HepG2 (cell line): ENCODE measurements at regions not wholly inside any gene's neighbourhood (a gene's known extent, or its start where the extent isn't known, plus 50 kb on each side); places are given as distances from the start of the nearest gene placed in this dataset.
A peak's percentile ranks its signal among the peaks of the same experiment; 100 is the strongest.

ENCODE experiments used
- ATAC-seq: fragments of 200-7000 bp; cut with Tn5 transposase; 3 replicates; pipeline ENCODE4 v1.9.1; 2020; ENCODE audit warnings: mild to moderate bottlenecking, moderate library complexity
- BruUV-seq: library from RNA; stranded (reverse); fragments of 400-500 nt; replicated peaks from 2 replicates; lab custom pipeline; 2021; lab: Mats Ljungman, UMichigan
- CTCF ChIA-PET: fragments of 300-600 bp; formaldehyde crosslinking; extraction: SDS; loops from one replicate; lab custom pipeline; 2021; ENCODE audit warnings: low total read pairs, inconsistent platforms, low intra/inter-chr PET ratio; lab: Yijun Ruan, JAX
- POLR2A ChIA-PET: fragments of 350-600 bp; sonication (Branson Sonifier 250); formaldehyde crosslinking; loops from one replicate; lab custom pipeline; 2020; ENCODE audit warnings: antibody characterized with exemption, inconsistent platforms; lab: Yijun Ruan, JAX
- DNase-seq: peaks from one replicate; pipeline ENCODE4 v3.0.0-alpha.2; 2015; ENCODE audit warnings: low spot score
- FAIRE-seq: peaks from 3 replicates; lab custom pipeline; 2011; peaks lifted over from hg19 to GRCh38; lab: Jason Lieb, UNC
- H2AFZ ChIP-seq: one replicate; pipeline ENCODE4 v1.6.1; 2011; ENCODE audit warnings: low read length, inconsistent platforms
- H3K27ac ChIP-seq: fragments of 300-600 bp; 3 replicates; pipeline ENCODE4 v1.8.0; 2011; ENCODE audit warnings: mixed run types, mild to moderate bottlenecking, mixed read lengths, low read length, inconsistent platforms; ENCODE audit not compliant: insufficient read depth; ENCODE audit errors: extremely low read length
- H3K27me3 ChIP-seq, 2 experiments: fragments of 200-600 bp in 1 of 2; 2 replicates in 1 of 2; 3 replicates in 1 of 2; pipeline versions ENCODE4 v1.6.0 to v1.8.0; 2011; ENCODE audit warnings: low read length in 2 of 2, mild to moderate bottlenecking in 2 of 2, moderate library complexity in 2 of 2, inconsistent platforms in 1 of 2; ENCODE audit not compliant: insufficient read depth in 2 of 2, control insufficient read depth in 1 of 2
- H3K36me3 ChIP-seq, 2 experiments: fragments of 200-600 bp in 1 of 2; replicated peaks in 1 of 2; 2 replicates in 1 of 2; 3 replicates in 1 of 2; pipeline versions ENCODE4 v1.5.1 to v1.8.0; 2011; ENCODE audit warnings: low read length in 2 of 2, inconsistent platforms in 1 of 2; ENCODE audit not compliant: insufficient read depth in 2 of 2, control insufficient read depth in 1 of 2
- H3K4me1 ChIP-seq: 2 replicates; pipeline ENCODE4 v1.5.1; 2012; ENCODE audit warnings: low read length, inconsistent platforms; ENCODE audit not compliant: insufficient read depth
- H3K4me2 ChIP-seq: 2 replicates; pipeline ENCODE4 v1.6.0; 2011; ENCODE audit warnings: low read depth, low read length, inconsistent platforms
- H3K4me3 ChIP-seq, 3 experiments: fragments of 200-600 bp in 1 of 3; sonication (generic), shearing (Covaris generic) in 1 of 3; replicated peaks in 1 of 3; 2 replicates each; pipeline ENCODE4 v1.5.1; 2011 to 2016; ENCODE audit warnings: low read length in 3 of 3, inconsistent platforms in 2 of 3, low read depth in 2 of 3, mild to moderate bottlenecking in 2 of 3, control low read depth in 1 of 3, mixed read lengths in 1 of 3; ENCODE audit not compliant: insufficient read depth in 1 of 3
- H3K79me2 ChIP-seq: one replicate; pipeline ENCODE4 v1.6.1; 2011; ENCODE audit warnings: low read length, inconsistent platforms; ENCODE audit not compliant: insufficient read depth
- H3K9ac ChIP-seq: 2 replicates; pipeline ENCODE4 v1.6.0; 2011; ENCODE audit warnings: mild to moderate bottlenecking, low read depth, low read length, inconsistent platforms; ENCODE audit not compliant: insufficient read depth
- H3K9me3 ChIP-seq: 2 replicates; pipeline ENCODE4 v1.5.1; 2012; ENCODE audit warnings: mild to moderate bottlenecking, low read length
- H4K20me1 ChIP-seq: 2 replicates; pipeline ENCODE4 v1.6.0; 2011; ENCODE audit warnings: inconsistent platforms, mild to moderate bottlenecking, low read length, moderate library complexity; ENCODE audit not compliant: insufficient read depth
- ARNT2 ChIP-seq: sonication (generic); formaldehyde crosslinking; IDR thresholded peaks from 2 replicates; pipeline ENCODE4 v1.8.0; 2022; ENCODE audit warnings: mild to moderate bottlenecking, low read depth, missing genetic modification reagents, moderate library complexity
- CREB1 ChIP-seq, 2 experiments: fragments of 450-650 bp in 1 of 2; IDR thresholded peaks; 2 replicates each; pipeline ENCODE4 v1.6.1; 2016 to 2017; ENCODE audit warnings: control low read depth in 1 of 2, mild to moderate bottlenecking in 1 of 2, missing compliant biosample characterization in 1 of 2, missing genetic modification characterization in 1 of 2
- EZH2 ChIP-seq: conservative IDR thresholded peaks from 2 replicates; pipeline ENCODE4 v1.6.1; 2012; ENCODE audit warnings: mild to moderate bottlenecking, low read depth, low read length, moderate library complexity
- FOXK2 ChIP-seq: fragments of 450-650 bp; IDR thresholded peaks from 2 replicates; pipeline ENCODE4 v1.6.1; 2016
- KDM1A ChIP-seq: IDR thresholded peaks from 2 replicates; pipeline ENCODE4 v1.6.1; 2016; ENCODE audit warnings: missing compliant biosample characterization
- KLF13 ChIP-seq: sonication (generic); formaldehyde crosslinking; IDR thresholded peaks from 2 replicates; pipeline ENCODE4 v1.4.0; 2020; ENCODE audit warnings: mild to moderate bottlenecking, missing genetic modification reagents
- MIXL1 ChIP-seq: IDR thresholded peaks from 2 replicates; pipeline ENCODE4 v1.6.1; 2016
- POLR2AphosphoS2 ChIP-seq: IDR thresholded peaks from 2 replicates; pipeline ENCODE4 v1.6.1; 2011; ENCODE audit warnings: low read depth, low read length, improper control_type of control experiment
- ZNF781 ChIP-seq: sonication (generic); formaldehyde crosslinking; IDR thresholded peaks from 2 replicates; pipeline ENCODE4 v1.5.1; 2020; ENCODE audit warnings: borderline replicate concordance, mild to moderate bottlenecking, missing genetic modification reagents; ENCODE audit errors: not compliant biosample characterization
- WGBS: methylation state at CpG from one replicate; pipeline ENCODE4 v1.1.6; 2017; ENCODE audit warnings: low lambda C conversion rate; 5-methylcytosine and 5-hydroxymethylcytosine counted together
- in situ Hi-C: cut with HindIII; loops from 2 replicates; pipeline ENCODE4 v1.10.0; 2017; ENCODE audit warnings: low pct_unique_long_range_greater_than_20kb; ENCODE audit not compliant: extremely low pct_ligation_motif_present
- intact Hi-C: fragments of 100-400 bp; cut with micrococcal nuclease; formaldehyde crosslinking; loops from one replicate; pipeline ENCODE4 v1.10.0; 2022; ENCODE audit not compliant: unreplicated experiment
- TF ChIP-seq, protein P1 (sequence below): sonication (generic); formaldehyde crosslinking; IDR thresholded peaks from 2 replicates; pipeline ENCODE4 v1.5.0; 2020; ENCODE audit warnings: missing genetic modification reagents
- TF ChIP-seq, protein P2 (sequence below): sonication (generic); formaldehyde crosslinking; IDR thresholded peaks from 2 replicates; pipeline ENCODE4 v1.8.1; 2023; ENCODE audit warnings: mild to moderate bottlenecking, missing genetic modification reagents

DNA sequence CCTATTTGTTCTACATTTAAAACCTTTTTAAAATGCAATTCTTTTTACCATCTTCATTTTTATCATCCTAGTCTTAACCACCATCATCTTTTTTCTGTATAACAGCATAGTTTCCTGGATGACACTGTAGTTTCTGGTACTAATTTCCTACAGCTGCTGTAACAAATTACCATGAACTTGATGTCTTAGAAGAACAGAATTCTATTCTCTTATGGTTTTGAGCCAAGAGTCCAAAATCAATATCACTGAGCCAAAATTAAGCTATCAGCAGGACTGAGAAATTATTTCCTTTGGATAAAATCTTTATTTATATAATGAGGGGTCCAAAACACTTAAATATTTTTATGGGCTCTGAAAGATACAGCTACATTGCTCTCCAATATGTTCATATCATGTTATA lies 539.3 kb downstream of the METTL4 start:
- Histone ChIP-seq H3K27ac (no peak overlapping the region), H3K79me2 (no peaks in the 10 kb centered on the region), H3K9me3 (no peaks in the 10 kb centered on the region), H3K4me3 (no peak overlapping the region), H3K9ac (no peak overlapping the region), H4K20me1 (no peaks in the 10 kb centered on the region), H3K27me3 (no peaks in the 10 kb centered on the region; a peak in 1 of 5 replicates), H3K36me3 (no peaks in the 10 kb centered on the region), H3K4me1 (no peaks in the 10 kb centered on the region), H3K4me2 (no peak overlapping the region), H2AFZ (no peak overlapping the region)
- DNase-seq (no peak), ATAC-seq (no peak), FAIRE-seq (no peak)
- TF ChIP-seq, protein P1, sequence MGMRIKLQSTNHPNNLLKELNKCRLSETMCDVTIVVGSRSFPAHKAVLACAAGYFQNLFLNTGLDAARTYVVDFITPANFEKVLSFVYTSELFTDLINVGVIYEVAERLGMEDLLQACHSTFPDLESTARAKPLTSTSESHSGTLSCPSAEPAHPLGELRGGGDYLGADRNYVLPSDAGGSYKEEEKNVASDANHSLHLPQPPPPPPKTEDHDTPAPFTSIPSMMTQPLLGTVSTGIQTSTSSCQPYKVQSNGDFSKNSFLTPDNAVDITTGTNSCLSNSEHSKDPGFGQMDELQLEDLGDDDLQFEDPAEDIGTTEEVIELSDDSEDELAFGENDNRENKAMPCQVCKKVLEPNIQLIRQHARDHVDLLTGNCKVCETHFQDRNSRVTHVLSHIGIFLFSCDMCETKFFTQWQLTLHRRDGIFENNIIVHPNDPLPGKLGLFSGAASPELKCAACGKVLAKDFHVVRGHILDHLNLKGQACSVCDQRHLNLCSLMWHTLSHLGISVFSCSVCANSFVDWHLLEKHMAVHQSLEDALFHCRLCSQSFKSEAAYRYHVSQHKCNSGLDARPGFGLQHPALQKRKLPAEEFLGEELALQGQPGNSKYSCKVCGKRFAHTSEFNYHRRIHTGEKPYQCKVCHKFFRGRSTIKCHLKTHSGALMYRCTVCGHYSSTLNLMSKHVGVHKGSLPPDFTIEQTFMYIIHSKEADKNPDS, result no peak
- no peak for TF ChIP-seq MIXL1
- no peak for TF ChIP-seq KLF13
- TF ChIP-seq FOXK2, result no peak
- no peak for TF ChIP-seq POLR2AphosphoS2
- TF ChIP-seq ARNT2, result no peak
- TF ChIP-seq, protein P2, sequence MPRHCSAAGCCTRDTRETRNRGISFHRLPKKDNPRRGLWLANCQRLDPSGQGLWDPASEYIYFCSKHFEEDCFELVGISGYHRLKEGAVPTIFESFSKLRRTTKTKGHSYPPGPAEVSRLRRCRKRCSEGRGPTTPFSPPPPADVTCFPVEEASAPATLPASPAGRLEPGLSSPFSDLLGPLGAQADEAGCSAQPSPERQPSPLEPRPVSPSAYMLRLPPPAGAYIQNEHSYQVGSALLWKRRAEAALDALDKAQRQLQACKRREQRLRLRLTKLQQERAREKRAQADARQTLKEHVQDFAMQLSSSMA (CRISPR knock-in tag), result no peak
- TF ChIP-seq KDM1A (CRISPR knock-in tag), result no peak
- no peak for TF ChIP-seq EZH2
- BruUV-seq, result no TSS peak
- intact Hi-C loops (no loop called here), in situ Hi-C loops (no loop called here)
- CTCF ChIA-PET, result no interaction called here
- POLR2A ChIA-PET, result no interaction called here

DNA sequence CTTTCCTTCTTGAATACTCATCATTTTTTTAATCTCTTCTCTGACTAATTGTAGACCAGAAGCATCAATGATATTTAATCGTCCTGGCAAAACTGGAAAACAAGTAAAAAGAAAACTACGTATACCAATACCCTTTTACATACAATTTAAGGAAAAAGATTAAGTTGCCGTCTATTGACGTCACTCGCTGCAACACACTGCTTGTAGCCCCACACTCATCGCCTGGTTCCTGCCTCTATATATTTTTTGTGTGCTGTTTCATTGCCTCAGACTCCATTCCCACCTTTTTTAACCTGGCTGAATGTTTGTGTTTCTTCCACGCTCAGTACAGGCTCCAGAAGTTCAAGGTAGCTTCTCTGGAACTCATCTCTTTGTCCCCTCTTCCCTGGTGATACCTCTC lies 536.2 kb downstream of the METTL4 start:
- CTCF ChIA-PET, result no interaction called here
- no peaks in the 10 kb centered on the region for H3K79me2 ChIP-seq

More for the DNA sequence above, 536.2 kb downstream of the METTL4 start:
- Histone ChIP-seq H4K20me1 (no peaks in the 10 kb centered on the region), H3K4me3 (no peak overlapping the region), H3K9me3 (no peaks in the 10 kb centered on the region), H3K27me3 (no peaks in the 10 kb centered on the region; a peak in 1 of 5 replicates), H3K27ac (no peak overlapping the region), H3K4me1 (no peaks in the 10 kb centered on the region), H3K4me2 (no peak overlapping the region), H2AFZ (no peak overlapping the region), H3K9ac (no peak overlapping the region), H3K36me3 (no peaks in the 10 kb centered on the region)
- no TSS peak for BruUV-seq
- in situ Hi-C loops (no loop called here), intact Hi-C loops (no loop called here)
- ATAC-seq (no peak), DNase-seq (no peak), FAIRE-seq (no peak)
- peak; percentile 57; the same call in 1 of the 2 replicates for TF ChIP-seq CREB1 (IDR thresholded peaks at IDR 0.05)
- TF ChIP-seq CREB1 (CRISPR knock-in tag; IDR thresholded peaks at IDR 0.05), result no peak
- TF ChIP-seq ZNF781 (CRISPR knock-in tag), result no peak
- WGBS, result 13% methylated on average over 7 of the region's 7 CpGs
- POLR2A ChIA-PET, result no interaction called here
